ACHN (cell line): ENCODE measurements at regions not wholly inside any gene's neighbourhood (a gene's known extent, or its start where the extent isn't known, plus 50 kb on each side); places are given as distances from the start of the nearest gene placed in this dataset.

Experiments
- DNase-seq: peaks from one replicate; pipeline ENCODE4 v3.0.0-alpha.2; 2015
- in situ Hi-C: cut with HindIII; loops from 2 replicates; pipeline ENCODE4 v1.10.0; 2017; ENCODE audit warnings: low sequenced_read_pairs, low pct_ligation_motif_present, low pct_unique_long_range_greater_than_20kb

DNA sequence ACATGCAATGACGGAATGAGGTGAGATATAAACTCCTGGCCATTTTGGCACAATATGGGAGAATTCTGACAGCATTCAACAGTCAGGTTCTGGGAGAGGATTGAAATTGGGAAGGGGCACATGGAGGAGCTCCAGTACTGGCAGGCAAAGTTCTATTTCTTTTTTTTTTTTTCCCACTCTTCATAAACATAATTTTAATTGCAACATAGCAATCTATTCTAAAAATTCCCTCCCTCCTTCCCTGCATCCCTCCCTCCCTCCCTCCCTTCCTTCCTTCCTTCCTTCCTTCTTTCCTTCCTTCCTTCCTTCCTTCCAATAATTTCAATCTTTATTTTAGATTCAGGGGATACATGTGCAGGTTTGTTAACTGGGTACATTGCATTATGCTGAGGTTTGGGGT lies 93.2 kb downstream of the PTCSC3 start:
- in situ Hi-C loops, result no loop called here
- DNase-seq, result no peak

DNA sequence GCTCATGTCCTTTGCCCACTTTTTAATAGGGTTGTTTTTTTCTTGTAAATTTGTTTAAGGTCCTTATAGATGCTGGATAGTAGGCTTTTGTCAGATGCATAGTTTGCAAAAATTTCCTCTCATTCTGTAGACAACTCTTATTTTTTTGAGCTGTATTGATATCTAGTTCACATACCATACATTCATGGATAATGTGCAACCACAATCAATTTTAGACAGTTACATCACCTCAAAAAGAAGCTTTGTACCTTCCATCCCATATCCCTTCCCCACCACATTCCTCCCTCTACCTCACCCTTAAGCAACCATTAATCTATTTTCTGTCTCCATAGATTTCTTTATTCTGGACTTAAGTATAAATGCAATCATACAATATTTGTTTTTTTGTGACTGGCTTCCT lies 98.4 kb downstream of the PTCSC3 start:
- in situ Hi-C loops, result no loop called here
- DNase-seq, result no peak

DNA sequence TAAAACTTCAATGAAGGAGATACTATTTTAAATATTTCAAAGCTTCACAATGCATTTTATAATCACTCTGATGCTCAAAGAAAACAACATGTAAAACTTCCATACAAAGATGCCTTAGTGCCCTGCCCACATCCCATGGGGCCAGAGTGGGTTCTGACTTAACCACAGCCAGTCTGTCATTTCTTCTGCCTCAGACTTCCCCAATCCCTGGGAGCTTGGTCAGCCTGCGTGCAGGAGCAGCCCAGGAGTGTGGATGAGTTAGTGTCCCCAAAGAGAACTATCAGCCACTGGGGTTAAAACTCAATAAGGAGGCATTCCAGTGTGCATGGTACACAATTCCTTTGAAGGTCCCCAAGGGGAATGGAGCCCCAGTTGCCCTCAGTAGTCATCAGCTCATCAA lies 100.3 kb downstream of the PTCSC3 start:
- in situ Hi-C loops, result no loop called here
- no peak for DNase-seq

DNA sequence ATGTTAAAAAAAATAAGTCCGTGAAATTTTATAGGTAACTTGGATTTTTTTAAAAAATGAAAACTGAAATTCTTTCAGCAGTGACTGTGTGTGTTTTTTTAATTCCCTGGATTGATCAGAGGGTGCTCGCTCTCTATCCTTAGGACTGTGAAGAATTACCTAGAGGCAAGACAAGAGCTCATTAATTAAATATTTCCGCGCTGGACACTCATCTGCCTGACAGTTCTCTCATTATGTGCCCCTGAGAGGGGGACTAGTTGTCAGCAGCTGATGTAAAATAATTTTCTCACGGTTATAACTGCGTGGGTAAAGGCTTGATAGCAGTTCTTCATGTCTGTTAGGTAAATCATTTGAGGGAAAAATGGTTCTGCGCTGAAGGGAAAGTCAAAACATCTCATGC lies 101.3 kb downstream of the PTCSC3 start:
- DNase-seq, result no peak
- in situ Hi-C loops, result no loop called here

DNA sequence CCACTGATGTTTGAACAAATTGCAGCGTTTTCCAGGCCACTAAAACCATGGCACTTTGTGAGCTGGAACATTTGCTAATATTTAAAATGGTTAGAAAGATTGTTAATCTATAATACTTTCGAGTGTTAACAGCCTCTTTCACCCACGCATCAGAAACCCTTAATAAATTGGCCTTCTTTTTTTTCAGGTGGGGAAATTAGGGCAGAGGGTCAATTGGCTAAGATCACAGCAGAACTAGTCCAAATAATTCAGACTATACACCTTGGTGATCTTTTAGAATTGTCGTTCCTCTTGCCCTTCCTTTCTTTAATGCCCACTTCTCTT lies 105.8 kb downstream of the PTCSC3 start:
- DNase-seq, result no peak
- in situ Hi-C loops, result no loop called here

DNA sequence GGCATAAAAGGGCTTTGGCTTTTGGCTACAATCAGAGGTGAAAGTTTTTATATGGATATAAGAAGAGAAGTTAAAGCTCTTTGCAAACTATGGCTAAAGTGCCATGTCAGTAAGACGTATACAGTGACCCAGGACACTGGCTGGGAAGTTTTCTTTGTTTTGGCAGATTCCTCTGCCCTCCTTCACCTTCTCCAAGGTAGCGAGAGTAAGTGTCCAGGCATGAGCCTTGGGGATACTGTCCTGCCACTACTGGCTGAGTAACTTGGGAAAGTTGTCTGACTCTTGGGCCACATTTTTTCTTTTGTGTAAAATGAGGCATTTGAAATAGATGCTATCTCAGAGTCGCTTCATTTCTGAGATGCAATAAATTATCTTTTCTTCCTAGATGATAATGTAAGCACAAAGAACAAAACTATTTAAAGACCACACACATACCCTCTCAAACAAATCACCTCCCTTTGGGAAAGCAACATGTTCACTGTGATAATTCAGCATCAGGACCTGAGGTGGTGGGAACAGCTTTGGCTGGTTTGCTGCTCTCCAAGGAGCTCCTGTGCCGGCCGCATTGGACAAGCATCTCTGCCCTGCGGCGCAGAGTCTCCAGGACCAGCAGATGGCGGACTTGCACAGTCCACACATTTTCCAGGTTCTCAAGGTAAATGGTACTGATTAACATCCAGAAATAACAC lies 106.3 kb downstream of the PTCSC3 start:
- peak; percentile 70 for DNase-seq
- in situ Hi-C loops, result no loop called here

DNA sequence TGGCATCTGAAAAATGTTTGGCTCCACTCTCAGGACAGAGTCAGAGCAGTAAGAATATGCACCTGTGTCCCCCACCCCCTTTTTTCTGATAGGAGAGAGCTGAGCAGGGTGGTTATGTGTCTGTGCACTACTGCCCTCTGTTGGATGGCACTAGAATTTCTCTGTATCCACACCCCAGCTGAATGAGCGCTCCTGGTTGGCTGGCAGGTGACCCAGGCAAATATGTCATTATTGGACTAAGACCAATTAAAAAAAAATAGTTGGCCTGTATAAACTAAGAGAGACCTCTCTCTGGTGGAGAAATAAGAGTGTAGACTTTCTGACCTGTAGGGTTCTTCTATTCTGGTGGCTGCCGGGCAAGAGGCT lies 107.0 kb downstream of the PTCSC3 start:
- peak; percentile 60 for DNase-seq
- in situ Hi-C loops, result no loop called here

DNA sequence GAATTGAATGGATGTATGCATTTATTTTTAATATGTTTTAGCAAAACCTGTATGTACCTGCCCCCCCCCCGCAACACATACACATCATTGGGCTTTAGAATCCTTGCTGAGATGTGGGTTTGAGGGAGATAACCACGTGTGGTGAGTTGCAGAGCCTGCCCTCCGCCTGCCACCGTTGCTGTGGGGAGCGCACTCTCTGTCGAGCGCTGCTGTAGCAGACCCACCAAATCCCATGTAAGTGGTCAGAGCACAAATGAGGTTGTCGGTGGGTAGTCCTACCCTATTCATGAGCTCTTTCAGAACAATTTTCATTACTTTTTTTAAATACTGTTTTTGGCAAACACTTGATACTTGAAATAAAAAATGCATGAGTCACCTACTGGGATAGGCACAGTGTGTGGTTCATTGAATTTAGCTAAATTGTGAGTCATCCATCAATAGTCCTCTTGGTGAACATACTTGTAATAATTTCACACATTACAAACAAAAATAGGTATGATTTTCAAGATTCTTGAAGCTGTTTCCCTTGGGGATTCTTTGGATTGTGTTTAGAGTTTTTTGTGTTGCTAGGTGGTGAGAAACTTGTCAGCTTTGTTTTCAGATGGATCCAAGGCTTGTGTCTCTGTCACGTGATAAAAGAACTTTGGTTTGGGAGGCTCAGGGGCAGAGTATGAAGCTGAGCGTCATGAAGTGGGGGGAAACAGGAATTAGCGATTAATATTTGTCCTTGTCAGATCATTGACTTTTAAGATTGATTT lies 107.6 kb downstream of the PTCSC3 start:
- in situ Hi-C loops, result no loop called here
- peak; percentile 45 for DNase-seq

DNA sequence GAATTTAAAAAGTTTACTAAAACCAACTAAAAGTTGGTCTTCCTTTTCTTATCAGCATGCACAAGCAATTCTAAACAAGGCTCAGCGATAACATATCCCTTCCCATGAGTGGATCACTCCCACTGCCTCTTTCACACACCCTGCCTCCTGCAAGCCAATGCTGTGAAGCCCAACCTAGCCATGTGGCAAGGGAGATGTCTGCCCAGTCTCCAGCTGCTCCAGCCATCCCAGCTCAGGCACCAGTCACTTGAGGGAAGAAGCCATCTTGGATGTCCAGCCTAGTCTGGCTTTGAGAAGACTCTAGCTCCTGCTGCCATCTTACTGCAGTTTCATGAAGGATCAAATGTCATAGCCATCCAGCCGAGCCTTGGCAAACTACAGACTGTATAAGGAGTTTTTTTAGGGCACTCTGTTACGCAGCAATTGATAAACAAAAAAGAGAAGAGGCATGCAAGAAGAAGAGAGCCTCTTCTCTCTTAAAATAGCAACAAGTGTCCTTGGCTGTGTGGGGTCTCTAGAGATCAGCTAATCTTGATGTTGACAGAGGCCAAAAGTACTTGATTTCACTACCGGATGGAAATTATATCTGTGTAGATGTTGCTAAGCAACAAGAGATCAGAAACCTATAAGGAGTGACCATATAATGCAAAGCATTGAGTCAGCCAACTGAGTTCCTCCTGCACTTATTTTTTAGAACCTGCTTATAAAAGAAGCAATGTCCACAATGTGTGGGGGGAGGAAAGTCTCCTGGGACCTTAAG lies 108.9 kb downstream of the PTCSC3 start:
- no peak for DNase-seq
- in situ Hi-C loops, result no loop called here

DNA sequence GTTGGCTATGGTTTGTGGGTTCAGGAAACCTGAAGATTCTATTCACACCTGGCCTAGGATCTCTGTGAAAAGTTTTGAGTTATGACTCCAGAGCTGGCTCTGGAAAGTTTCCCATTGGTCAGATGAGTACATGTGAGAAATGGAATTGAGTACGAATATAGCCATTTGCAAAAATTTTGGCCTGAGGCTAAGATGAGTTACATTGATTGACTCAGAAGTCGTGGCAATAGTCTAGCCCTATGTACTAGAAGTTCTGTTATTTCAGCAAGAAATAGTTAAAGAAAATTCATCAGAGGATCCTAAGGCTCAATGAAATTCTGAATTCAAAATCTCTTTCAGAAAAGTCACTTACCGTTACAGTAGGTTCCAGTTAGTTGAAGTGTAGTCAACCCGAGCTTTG lies 109.9 kb downstream of the PTCSC3 start:
- in situ Hi-C loops, result no loop called here
- no peak for DNase-seq

DNA sequence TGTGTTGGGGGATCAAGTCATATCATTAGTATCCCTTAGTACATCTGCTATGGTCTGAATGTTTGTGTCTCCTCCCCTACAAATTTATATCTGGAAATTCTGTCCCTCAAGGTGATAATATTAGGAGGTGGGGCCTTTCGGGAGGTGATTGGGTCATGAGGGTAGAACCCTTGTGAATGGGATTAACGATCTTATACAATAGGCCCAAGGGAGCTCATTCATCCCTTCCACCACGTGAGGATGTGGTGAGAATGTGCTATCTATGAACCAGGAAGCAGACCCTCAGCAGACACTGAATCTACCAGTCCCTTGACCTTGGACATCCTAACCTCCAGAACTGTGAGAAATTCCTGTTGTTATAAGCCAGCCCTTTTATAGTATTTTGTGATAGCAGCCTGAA lies 110.7 kb downstream of the PTCSC3 start:
- no peak for DNase-seq
- in situ Hi-C loops, result no loop called here

DNA sequence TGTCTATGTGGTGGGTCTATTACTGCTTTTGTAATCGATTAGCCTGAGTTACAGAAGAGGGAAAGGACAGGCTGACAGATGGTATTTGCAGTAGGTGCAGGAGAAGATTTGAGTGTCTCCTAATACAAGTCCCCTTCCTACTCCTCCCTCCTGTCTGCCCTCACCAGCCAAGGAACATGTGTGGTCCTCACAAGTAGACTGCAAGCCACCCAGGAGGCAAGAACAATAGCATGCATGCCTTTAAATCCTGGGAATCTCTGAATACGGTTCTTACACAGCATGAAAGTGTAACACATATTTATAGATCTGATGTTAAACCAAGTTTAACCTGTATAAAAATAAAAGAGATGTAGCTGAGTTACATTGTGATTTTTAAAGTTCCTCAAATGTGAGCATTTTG lies 117.0 kb downstream of the PTCSC3 start:
- DNase-seq, result no peak
- in situ Hi-C loops, result no loop called here

DNA sequence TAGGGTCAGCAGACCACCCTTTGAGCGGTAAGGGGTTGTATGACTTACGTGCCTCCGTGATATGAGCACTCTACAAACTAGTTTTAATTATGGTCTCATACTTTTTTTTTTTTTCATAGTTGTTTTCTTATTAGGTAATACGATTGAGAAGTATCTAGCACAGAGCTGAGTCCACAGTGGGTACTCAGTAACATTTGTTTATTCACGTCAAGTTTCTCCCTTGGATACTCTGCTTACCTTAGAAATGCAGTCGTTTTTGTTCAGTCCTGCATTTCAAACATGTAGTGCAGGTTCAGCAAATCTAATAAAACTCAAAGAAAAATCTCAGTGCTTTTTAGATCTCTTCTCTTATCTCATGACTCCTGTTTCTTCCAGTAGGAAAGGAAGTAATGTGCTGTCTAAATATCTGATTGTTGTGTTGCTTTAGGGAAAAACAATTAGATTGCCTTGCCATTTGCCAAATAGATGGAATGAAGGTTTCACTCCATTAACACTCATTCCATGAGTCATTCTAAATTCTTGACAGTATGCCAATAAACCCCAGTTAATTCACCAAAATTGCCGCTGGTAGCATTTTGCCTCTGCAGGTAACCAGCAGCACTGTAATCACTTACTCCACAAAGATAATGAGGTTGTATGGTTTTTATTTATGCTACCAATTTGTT lies 118.9 kb downstream of the PTCSC3 start:
- DNase-seq, result peak; percentile 9
- in situ Hi-C loops, result no loop called here

DNA sequence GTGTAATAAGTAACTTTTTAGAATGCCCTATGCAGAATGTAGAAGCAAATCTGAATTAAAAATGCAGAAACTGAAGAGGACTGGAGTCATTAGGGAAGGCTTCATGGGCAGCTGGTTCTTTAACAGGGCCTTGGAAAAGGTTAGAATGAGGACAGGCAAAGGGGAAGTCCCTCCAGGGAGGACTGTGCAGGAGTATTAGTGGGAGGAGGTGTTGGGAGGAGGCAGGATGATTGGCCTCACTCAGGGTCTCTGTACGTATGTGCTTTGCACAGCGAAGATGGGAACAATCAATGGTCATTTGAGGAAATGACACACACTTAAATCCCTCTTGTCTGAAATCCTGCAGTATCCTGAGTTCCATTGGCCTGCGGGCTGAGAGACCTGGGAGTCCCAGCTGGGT lies 119.7 kb downstream of the PTCSC3 start:
- DNase-seq, result no peak
- in situ Hi-C loops, result no loop called here

DNA sequence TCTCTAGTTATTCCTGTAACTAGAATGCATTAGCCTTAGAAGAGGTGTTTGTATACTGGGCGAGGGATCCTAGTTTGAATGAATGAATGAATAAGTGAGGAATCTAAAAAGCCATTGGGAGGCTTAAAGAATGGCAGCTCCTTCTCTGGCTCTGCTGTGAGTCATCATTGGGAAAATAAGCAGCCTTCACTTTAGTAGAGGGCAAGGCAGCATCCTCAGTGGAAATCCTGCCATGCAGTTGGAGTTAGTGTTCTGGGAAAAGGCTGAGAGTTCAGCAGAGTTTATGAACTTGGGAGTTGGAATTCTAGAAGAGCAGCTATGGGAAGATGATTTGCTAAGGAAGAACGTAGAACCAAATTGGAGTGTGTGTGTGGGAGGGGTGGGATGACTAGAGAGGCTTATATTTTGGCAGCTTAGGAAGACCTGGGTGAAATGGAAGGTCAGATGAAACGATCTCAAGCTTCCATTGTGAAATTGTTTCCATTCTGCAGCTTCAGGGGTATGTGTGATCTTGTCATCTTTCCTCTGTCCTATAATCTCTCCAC lies 120.8 kb downstream of the PTCSC3 start:
- in situ Hi-C loops, result no loop called here
- DNase-seq, result no peak

DNA sequence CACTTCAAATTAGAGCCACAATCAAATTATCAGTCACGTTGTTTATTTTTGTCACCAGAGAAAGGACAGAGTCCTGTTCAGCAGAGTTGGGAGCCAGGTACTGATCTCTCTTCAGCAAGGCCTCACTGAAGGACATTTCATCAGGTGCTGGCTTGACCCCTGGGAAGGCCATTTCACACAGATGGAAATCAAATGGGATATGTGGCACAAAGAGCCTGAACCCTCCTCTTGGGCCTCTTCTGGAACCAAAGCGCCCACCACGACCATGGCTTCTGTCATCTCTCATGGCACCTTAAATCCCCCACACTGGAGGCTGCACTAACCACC lies 121.5 kb downstream of the PTCSC3 start:
- in situ Hi-C loops, result no loop called here
- DNase-seq, result no peak

DNA sequence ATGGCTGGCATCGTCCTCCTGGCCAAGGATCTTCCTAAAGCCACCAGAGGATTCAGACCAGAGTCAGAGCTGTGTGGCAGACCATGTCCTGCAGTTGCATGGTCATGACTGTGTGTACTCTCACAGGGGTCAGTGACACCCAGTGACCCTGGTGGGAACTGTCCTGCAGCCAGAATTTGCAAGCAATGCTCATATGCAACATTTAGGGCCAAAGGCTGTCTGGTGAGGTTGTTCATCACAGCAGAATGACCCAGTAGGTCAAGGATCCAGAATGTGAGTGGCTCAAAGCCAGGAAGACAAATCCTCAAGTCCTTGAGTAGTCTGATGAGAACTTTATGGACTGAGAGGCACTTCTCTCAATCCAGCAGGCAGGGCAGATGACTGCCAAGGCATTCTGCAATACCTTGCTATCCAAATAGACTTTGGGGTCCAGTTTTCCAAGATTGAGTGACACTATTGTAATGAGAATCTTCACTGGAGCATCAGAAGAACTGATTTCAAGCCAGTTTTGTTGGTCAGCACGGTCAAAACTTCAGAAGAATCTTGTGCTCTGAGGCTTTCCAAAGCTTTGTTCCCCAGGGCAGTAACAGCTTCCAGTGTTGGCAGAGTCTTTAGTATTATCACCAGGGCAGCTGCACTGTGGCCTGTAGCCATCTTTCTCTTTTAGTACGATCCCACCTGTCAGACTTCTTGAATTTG lies 122.0 kb downstream of the PTCSC3 start:
- in situ Hi-C loops, result no loop called here
- no peak for DNase-seq

DNA sequence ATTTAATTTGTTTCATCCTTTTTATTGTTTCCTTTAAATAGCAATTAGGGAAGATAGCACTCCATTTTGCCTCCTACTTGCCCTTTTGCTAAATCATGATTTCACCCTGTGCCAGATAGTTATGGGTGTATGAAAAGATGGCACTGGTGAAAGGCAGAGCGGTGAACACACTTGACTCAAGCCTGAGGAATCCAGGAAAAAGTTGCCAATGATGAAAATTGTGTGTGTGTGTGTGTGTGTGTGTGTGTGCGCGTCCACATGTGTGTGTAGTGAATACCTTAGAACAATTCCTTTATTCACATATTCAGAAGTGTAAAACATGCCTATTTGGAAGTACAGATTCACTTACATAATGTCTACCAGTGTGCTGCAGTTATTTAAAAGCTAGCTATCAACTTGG lies 123.8 kb downstream of the PTCSC3 start:
- in situ Hi-C loops, result no loop called here
- no peak for DNase-seq

DNA sequence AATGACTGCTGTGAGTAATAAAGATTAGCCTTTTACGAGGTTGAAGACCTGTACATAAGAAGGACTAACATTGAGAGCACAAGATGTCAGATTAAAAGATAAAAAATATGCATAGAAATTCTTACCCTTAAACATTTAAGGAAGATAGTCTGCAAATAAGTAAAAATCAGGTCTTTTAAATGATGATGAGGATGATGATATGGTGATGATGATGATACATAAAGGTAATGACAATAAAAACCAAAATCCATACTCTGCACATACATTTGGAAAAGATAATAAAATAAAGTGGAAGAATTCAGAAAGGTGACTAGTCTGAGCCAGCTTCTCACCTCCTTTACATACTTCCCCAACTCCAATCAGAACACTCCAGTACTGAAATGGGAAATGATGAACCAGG lies 124.5 kb downstream of the PTCSC3 start:
- in situ Hi-C loops, result no loop called here

More for the DNA sequence above, 124.5 kb downstream of the PTCSC3 start:
- no peak for DNase-seq
